GM12878 (cell line): ENCODE measurements at regions not wholly inside any gene's neighbourhood (a gene's known extent, or its start where the extent isn't known, plus 50 kb on each side); places are given as distances from the start of the nearest gene placed in this dataset.

ENCODE experiments used
- ATAC-seq: fragments of 200-7000 bp; cut with Tn5 transposase; 3 replicates; pipeline ENCODE4 v1.9.1; 2020; ENCODE audit warnings: mild to moderate bottlenecking, moderate library complexity
- BruUV-seq: library from RNA; stranded (reverse); fragments of 400-500 nt; replicated peaks from 2 replicates; lab custom pipeline; 2021; lab: Mats Ljungman, UMichigan
- CTCF ChIA-PET: fragments of 300-600 bp; sonication (Branson Sonifier 250); formaldehyde crosslinking; extraction: SDS; loops from one replicate; lab custom pipeline; 2021; ENCODE audit warnings: inconsistent platforms; lab: Yijun Ruan, JAX
- POLR2A ChIA-PET: fragments of 350-600 bp; formaldehyde crosslinking; extraction: SDS; loops from one replicate; lab custom pipeline; 2021; ENCODE audit warnings: inconsistent platforms; lab: Charles Lee
- RAD21 ChIA-PET: fragments of 300-600 bp; sonication (Branson Sonifier 250); formaldehyde crosslinking; loops from one replicate; lab custom pipeline; 2023; ENCODE audit warnings: antibody characterized with exemption; ENCODE audit not compliant: unreplicated experiment; lab: Charles Lee
- SMC1A ChIA-PET: fragments of 300-600 bp; sonication (Branson Sonifier 250); formaldehyde crosslinking; loops from one replicate; lab custom pipeline; 2023; ENCODE audit not compliant: unreplicated experiment, uncharacterized antibody; lab: Charles Lee
- DNase-seq: peaks from one replicate; pipeline ENCODE4 v3.0.0-alpha.2; 2011; ENCODE audit warnings: low read depth, low spot score
- FAIRE-seq: peaks from 3 replicates; lab custom pipeline; 2011; peaks lifted over from hg19 to GRCh38; lab: Jason Lieb, UNC
- H2AFZ ChIP-seq: 2 replicates; pipeline ENCODE4 v1.6.0; 2011; ENCODE audit warnings: low read depth, low read length, control low read depth; ENCODE audit not compliant: control insufficient read depth
- H3K27ac ChIP-seq: 2 replicates; pipeline ENCODE4 v1.5.1; 2011; ENCODE audit warnings: control low read depth; ENCODE audit not compliant: control insufficient read depth, insufficient read depth
- H3K27me3 ChIP-seq, 2 experiments: replicated peaks in 1 of 2; 2 replicates each; pipeline versions ENCODE4 v1.6.0 to v1.6.1; 2011; ENCODE audit warnings: low read length in 1 of 2; ENCODE audit not compliant: control insufficient read depth in 2 of 2, insufficient read depth in 2 of 2
- H3K36me3 ChIP-seq, 2 experiments: 2 replicates each; pipeline ENCODE4 v1.5.1; 2011; ENCODE audit warnings: low read length in 1 of 2; ENCODE audit not compliant: control insufficient read depth in 2 of 2, insufficient read depth in 2 of 2
- H3K4me1 ChIP-seq: 2 replicates; pipeline ENCODE4 v1.6.1; 2011; ENCODE audit warnings: mild to moderate bottlenecking, low read length, moderate library complexity, mixed read lengths; ENCODE audit not compliant: control insufficient read depth, insufficient read depth
- H3K4me2 ChIP-seq: 2 replicates; pipeline ENCODE4 v1.6.0; 2011; ENCODE audit warnings: control low read depth; ENCODE audit not compliant: control insufficient read depth, insufficient read depth
- H3K4me3 ChIP-seq: fragments of 200-600 bp; sonication (generic); 2 replicates; pipeline ENCODE4 v1.5.1; 2016
- H3K79me2 ChIP-seq: 2 replicates; pipeline ENCODE4 v1.6.0; 2011; ENCODE audit warnings: low read length; ENCODE audit not compliant: control insufficient read depth, insufficient read depth
- H3K9ac ChIP-seq: 2 replicates; pipeline ENCODE4 v1.8.0; 2011; ENCODE audit warnings: low read length, control low read depth, mixed read lengths; ENCODE audit not compliant: control insufficient read depth, insufficient read depth
- H3K9me3 ChIP-seq: replicated peaks from 3 replicates; pipeline ENCODE4 v1.5.1; 2011; ENCODE audit warnings: mild to moderate bottlenecking, low read length; ENCODE audit not compliant: control insufficient read depth, insufficient read depth
- H4K20me1 ChIP-seq: 2 replicates; pipeline ENCODE4 v1.6.0; 2011; ENCODE audit not compliant: control insufficient read depth, insufficient read depth
- BHLHE40 ChIP-seq, 2 experiments: fragments of 450-650 bp in 1 of 2; IDR thresholded peaks; 2 replicates each; pipeline ENCODE4 v1.6.1; 2011 to 2017; ENCODE audit warnings: low read depth in 2 of 2, borderline replicate concordance in 1 of 2, improper control_type of control experiment in 1 of 2, low read length in 1 of 2, mild to moderate bottlenecking in 1 of 2
- EP300 ChIP-seq, 2 experiments: fragments of 150-350 bp in 1 of 2; IDR thresholded peaks; 2 replicates each; pipeline ENCODE4 v1.6.1; 2011 to 2012; ENCODE audit warnings: low read depth in 2 of 2, low read length in 2 of 2, borderline replicate concordance in 1 of 2, improper control_type of control experiment in 1 of 2, inconsistent platforms in 1 of 2; ENCODE audit not compliant: control insufficient read depth in 1 of 2
- KDM1A ChIP-seq: fragments of 200-600 bp; sonication (generic); IDR thresholded peaks from 2 replicates; pipeline ENCODE4 v1.6.1; 2016; ENCODE audit warnings: borderline replicate concordance
- NBN ChIP-seq: fragments of 450-650 bp; IDR thresholded peaks from 2 replicates; pipeline ENCODE4 v1.6.1; 2016
- NFYA ChIP-seq: IDR thresholded peaks from 2 replicates; pipeline ENCODE4 v1.6.1; 2011; ENCODE audit warnings: low read depth, mild to moderate bottlenecking, low read length, improper control_type of control experiment, borderline replicate concordance
- POLR2AphosphoS2 ChIP-seq: IDR thresholded peaks from 2 replicates; pipeline ENCODE4 v1.6.1; 2011; ENCODE audit warnings: low read depth, mild to moderate bottlenecking, low read length, improper control_type of control experiment, moderate library complexity
- SKIL ChIP-seq: fragments of 450-650 bp; IDR thresholded peaks from 2 replicates; pipeline ENCODE4 v1.6.1; 2017; ENCODE audit warnings: mild to moderate bottlenecking, low read depth, inconsistent platforms; ENCODE audit not compliant: poor library complexity, severe bottlenecking
- SMAD1 ChIP-seq: fragments of 450-650 bp; IDR thresholded peaks from 2 replicates; pipeline ENCODE4 v1.6.1; 2018; ENCODE audit warnings: mild to moderate bottlenecking, low read depth; ENCODE audit not compliant: partially characterized antibody
- SREBF2 ChIP-seq: IDR thresholded peaks from 2 replicates; pipeline ENCODE4 v1.6.1; 2012; ENCODE audit warnings: mild to moderate bottlenecking, low read length
- STAT1 ChIP-seq: fragments of 450-650 bp; conservative IDR thresholded peaks from 2 replicates; pipeline ENCODE4 v1.6.1; 2014; ENCODE audit warnings: antibody characterized with exemption, mild to moderate bottlenecking
- YY1 ChIP-seq: IDR thresholded peaks from 2 replicates; pipeline ENCODE4 v1.6.1; 2011; ENCODE audit warnings: low read depth, mild to moderate bottlenecking, low read length
- ZBTB40 ChIP-seq: fragments of 450-650 bp; IDR thresholded peaks from 2 replicates; pipeline ENCODE4 v1.6.1; 2016; ENCODE audit warnings: mild to moderate bottlenecking, moderate library complexity, borderline replicate concordance
- ZNF217 ChIP-seq: fragments of 450-650 bp; IDR thresholded peaks from 2 replicates; pipeline ENCODE4 v1.6.1; 2017; ENCODE audit warnings: antibody characterized with exemption, mild to moderate bottlenecking
- ZNF592 ChIP-seq: fragments of 450-650 bp; IDR thresholded peaks from 2 replicates; pipeline ENCODE4 v1.6.1; 2017; ENCODE audit warnings: mild to moderate bottlenecking, moderate library complexity
- WGBS: methylation state at CpG from one replicate; pipeline ENCODE4 v1.1.6; 2016; ENCODE audit warnings: low lambda C conversion rate; ENCODE audit not compliant: insufficient replicate concordance, insufficient coverage; ENCODE audit errors: missing lambda C conversion rate; 5-methylcytosine and 5-hydroxymethylcytosine counted together
- in situ Hi-C: fragments of 300-500 bp; cut with MboI; formaldehyde crosslinking; loops from 9 replicates; pipeline ENCODE4 v1.14.3; 2018; ENCODE audit warnings: mixed read lengths
- intact Hi-C: fragments of 100-400 bp; cut with micrococcal nuclease; formaldehyde crosslinking; loops from one replicate; pipeline ENCODE4 v1.14.2; 2022; ENCODE audit not compliant: unreplicated experiment

DNA sequence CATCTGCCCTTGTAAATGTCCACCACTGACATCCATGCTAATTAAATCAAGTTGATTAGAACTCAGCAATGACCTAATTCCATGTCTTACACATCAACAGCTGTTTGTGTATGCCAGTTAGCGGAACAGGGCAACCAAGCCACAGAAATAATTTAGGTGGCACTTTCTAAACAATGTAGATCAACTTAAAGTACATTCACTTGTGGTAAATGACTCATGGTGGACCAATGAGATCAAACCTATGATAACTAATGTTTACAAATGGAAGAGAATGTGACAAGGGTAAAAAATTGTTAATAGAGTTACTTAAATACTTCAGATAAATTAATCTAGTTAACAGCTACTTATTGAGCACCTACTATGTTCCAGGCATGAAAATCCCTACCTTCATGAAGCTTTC, 63.1 kb upstream of the ICA1 start:
- FAIRE-seq (no peak), DNase-seq (no peak), ATAC-seq (no peak)
- no peaks in the 10 kb centered on the region for H4K20me1 ChIP-seq
- H3K36me3 ChIP-seq, result no peaks in the 10 kb centered on the region
- BruUV-seq, result no TSS peak
- H3K79me2 ChIP-seq, result no peaks in the 10 kb centered on the region
- no peak overlapping the region for H3K4me2 ChIP-seq
- H3K27ac ChIP-seq, result no peak overlapping the region
- no peak overlapping the region for H3K9ac ChIP-seq
- in situ Hi-C loops, result no loop called here
- RAD21 ChIA-PET, result no interaction called here
- SMC1A ChIA-PET, result interaction anchor here (1.0 kb wide), 1 partner anchor 901 kb away, joined by 3 read pairs; no protein-coding TSS in a partner anchor
- no peaks in the 10 kb centered on the region for H3K9me3 ChIP-seq
- H2AFZ ChIP-seq, result no peak overlapping the region
- POLR2A ChIA-PET, result no interaction called here
- CTCF ChIA-PET, result interaction anchor here (0.6 kb wide), 1 partner anchor 19 kb away, joined by 3 read pairs; no protein-coding TSS in a partner anchor
- H3K4me3 ChIP-seq, result no peak overlapping the region
- peaks cover 0 to 2% of the 10 kb centered on the region in 2 experiments; a peak in 2 of 4 replicates for H3K27me3 ChIP-seq
- WGBS, result 18% methylated on average over 1 of the region's 1 CpG
- intact Hi-C loops, result no loop called here
- H3K4me1 ChIP-seq, result no peaks in the 10 kb centered on the region
- TF ChIP-seq KDM1A, result no peak
- no peak for TF ChIP-seq YY1
- no peak for TF ChIP-seq SREBF2
- TF ChIP-seq ZNF217, result no peak
- no peak for TF ChIP-seq ZBTB40
- TF ChIP-seq POLR2AphosphoS2, result no peak
- no peak for TF ChIP-seq SMAD1
- TF ChIP-seq NBN, result no peak
- no peak for TF ChIP-seq ZNF592
- TF ChIP-seq NFYA, result no peak
- no peak for TF ChIP-seq EP300 (IDR thresholded peaks at IDR 0.05; ENCODE audit: borderline replicate concordance in 1 of 2, control insufficient read depth in 1 of 2, low read depth in 2 of 2, low read length in 2 of 2)
- no peak for TF ChIP-seq SKIL
- no peak for TF ChIP-seq BHLHE40 (IDR thresholded peaks at IDR 0.05; ENCODE audit: borderline replicate concordance in 1 of 2, low read depth in 2 of 2, low read length in 1 of 2)
- TF ChIP-seq STAT1, result no peak
